AG04450 (cell line): ENCODE measurements at regions not wholly inside any gene's neighbourhood (a gene's known extent, or its start where the extent isn't known, plus 50 kb on each side); places are given as distances from the start of the nearest gene placed in this dataset.

Experiments
- CTCF ChIA-PET: fragments of 300-600, 350-600 bp; formaldehyde crosslinking; extraction: SDS; loops from one replicate; lab custom pipeline; 2022; ENCODE audit warnings: antibody characterized with exemption, inconsistent platforms; lab: Charles Lee
- POLR2A ChIA-PET: fragments of 350-600 bp; formaldehyde crosslinking; extraction: SDS; loops from one replicate; lab custom pipeline; 2021; ENCODE audit warnings: antibody characterized with exemption, inconsistent platforms; lab: Yijun Ruan, JAX
- DNase-seq: peaks from one replicate; pipeline ENCODE4 v3.0.0-alpha.2; 2011; ENCODE audit warnings: low read depth, low spot score
- H3K27ac ChIP-seq: one replicate; pipeline ENCODE4 v1.5.1; 2012; ENCODE audit warnings: low read depth, low read length, control low read depth
- H3K27me3 ChIP-seq: one replicate; pipeline ENCODE4 v1.6.0; 2012; ENCODE audit warnings: low read length; ENCODE audit not compliant: control insufficient read depth, insufficient read depth
- H3K4me3 ChIP-seq: 2 replicates; pipeline ENCODE4 v1.5.1; 2011; ENCODE audit warnings: mild to moderate bottlenecking, low read depth, low read length, control low read depth
- H3K9me3 ChIP-seq: 2 replicates; pipeline ENCODE4 v1.5.1; 2012; ENCODE audit warnings: low read length; ENCODE audit not compliant: control insufficient read depth, insufficient read depth
- TF ChIP-seq, protein P1 (sequence below): IDR thresholded peaks from 2 replicates; pipeline ENCODE4 v1.5.1; 2011; ENCODE audit warnings: low read depth, low read length, control low read depth, inconsistent platforms

DNA sequence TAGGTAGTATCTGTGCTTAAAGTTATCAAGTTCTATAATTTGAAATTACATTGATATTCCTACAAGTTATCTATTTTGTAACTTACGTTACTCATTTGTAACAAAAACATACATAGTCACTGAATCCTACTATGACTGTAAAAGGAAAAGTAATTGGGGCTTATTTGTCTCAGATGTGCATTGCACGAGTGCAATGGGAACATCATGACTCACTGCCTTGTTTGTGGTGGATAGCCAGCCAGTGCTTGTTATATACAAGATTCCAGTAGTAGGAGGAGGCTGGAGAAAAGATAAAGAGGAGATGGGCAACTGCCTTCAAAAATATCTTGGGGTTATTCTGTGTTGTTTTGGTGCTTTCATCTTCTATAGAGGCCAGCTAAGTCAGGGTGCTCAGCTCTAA lies 164.1 kb downstream of the RNF144B start:
- TF ChIP-seq, protein P1, sequence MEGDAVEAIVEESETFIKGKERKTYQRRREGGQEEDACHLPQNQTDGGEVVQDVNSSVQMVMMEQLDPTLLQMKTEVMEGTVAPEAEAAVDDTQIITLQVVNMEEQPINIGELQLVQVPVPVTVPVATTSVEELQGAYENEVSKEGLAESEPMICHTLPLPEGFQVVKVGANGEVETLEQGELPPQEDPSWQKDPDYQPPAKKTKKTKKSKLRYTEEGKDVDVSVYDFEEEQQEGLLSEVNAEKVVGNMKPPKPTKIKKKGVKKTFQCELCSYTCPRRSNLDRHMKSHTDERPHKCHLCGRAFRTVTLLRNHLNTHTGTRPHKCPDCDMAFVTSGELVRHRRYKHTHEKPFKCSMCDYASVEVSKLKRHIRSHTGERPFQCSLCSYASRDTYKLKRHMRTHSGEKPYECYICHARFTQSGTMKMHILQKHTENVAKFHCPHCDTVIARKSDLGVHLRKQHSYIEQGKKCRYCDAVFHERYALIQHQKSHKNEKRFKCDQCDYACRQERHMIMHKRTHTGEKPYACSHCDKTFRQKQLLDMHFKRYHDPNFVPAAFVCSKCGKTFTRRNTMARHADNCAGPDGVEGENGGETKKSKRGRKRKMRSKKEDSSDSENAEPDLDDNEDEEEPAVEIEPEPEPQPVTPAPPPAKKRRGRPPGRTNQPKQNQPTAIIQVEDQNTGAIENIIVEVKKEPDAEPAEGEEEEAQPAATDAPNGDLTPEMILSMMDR: no peak
- DNase-seq: peak; percentile 29
- Histone ChIP-seq H3K27me3 (peaks cover 3% of the 10 kb centered on the region), H3K27ac (no peak overlapping the region), H3K9me3 (no peaks in the 10 kb centered on the region), H3K4me3 (no peak overlapping the region)
- CTCF ChIA-PET: interaction anchor here (0.9 kb wide), 1 partner anchor 45 kb away, joined by 3 read pairs; no protein-coding TSS in a partner anchor
- POLR2A ChIA-PET: no interaction called here

DNA sequence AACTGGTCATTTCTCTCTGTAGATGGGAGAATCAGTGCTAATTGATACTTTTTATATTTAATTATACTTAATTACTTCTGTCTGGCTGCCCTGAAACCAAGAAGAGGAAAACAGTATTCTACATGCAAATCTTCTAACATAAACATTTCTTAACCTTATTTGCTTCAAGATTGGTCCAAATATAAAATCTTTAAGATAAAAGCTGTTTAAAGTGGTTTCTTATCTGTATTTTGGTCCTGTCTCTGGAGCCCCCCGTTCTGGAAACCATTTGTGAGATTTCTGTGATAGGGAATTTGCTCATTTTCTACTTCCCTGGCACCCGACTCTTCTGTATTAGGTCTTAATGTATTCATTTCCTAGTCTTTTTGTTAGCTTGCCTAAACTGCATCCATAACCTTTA lies 168.6 kb downstream of the RNF144B start:
- CTCF ChIA-PET: no interaction called here
- Histone ChIP-seq H3K9me3 (no peaks in the 10 kb centered on the region), H3K4me3 (no peak overlapping the region), H3K27me3 (peaks cover 3% of the 10 kb centered on the region), H3K27ac (no peak overlapping the region)
- no peak for DNase-seq
- POLR2A ChIA-PET: no interaction called here
- TF ChIP-seq, protein P1: no peak

DNA sequence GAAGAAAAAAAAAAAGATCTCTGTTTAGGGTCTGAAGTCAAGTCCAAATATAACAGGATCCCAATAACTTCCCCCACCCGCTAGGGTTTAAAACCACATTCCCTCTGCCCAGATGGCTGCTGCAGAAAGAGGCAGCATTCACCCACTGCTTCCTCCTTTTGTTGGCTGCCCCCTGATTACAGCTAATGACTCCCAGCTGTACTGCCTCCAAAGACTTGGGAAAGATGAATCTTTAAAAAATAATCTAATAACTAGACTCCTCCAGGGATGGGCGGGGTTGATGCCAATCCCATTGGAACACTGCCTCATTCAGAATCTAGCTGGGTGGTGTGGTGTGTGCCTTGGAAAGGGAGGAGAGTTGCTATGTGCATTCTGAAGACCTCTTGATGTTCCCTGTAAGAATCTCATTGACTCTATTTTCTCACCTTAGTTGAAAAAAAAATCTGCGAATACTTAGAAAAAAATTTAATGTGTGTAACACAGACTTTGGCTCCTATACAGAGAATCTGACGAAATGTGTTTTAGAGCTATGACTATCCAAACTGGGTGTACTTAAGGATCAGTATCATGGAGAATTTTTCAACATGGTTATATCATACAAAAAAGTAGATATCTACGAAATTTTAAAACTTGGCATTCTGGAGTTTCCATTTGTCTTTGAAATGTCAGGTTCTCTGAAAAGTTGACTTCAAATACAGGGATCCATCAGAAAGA lies 174.0 kb downstream of the RNF144B start:
- POLR2A ChIA-PET: no interaction called here
- Histone ChIP-seq H3K27me3 (no peaks in the 10 kb centered on the region), H3K4me3 (no peak overlapping the region), H3K27ac (no peak overlapping the region), H3K9me3 (no peaks in the 10 kb centered on the region)
- TF ChIP-seq, protein P1: no peak
- CTCF ChIA-PET: no interaction called here
- no peak for DNase-seq

DNA sequence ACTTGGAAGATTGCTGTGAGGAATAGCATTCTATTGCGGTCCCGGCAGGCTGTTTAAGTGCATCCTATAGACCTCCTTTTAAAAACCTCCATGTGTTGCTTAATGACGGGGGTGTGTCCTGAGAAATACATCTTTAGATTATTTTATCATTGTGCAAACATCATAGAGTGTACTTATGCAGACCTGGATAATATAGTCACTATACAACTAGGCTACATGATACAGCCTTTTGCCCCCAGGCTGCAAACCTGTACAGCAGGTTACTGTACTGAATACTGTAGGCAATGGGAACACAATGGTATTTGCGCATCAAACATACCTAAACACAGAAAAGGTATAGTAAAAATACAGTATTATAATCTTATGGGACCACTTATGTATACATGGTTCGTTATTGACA lies 175.6 kb downstream of the RNF144B start:
- Histone ChIP-seq H3K27me3 (no peaks in the 10 kb centered on the region), H3K4me3 (no peak overlapping the region), H3K9me3 (no peaks in the 10 kb centered on the region), H3K27ac (no peak overlapping the region)
- ChIA-PET CTCF (no interaction called here), POLR2A (no interaction called here)
- TF ChIP-seq, protein P1: no peak
- no peak for DNase-seq

DNA sequence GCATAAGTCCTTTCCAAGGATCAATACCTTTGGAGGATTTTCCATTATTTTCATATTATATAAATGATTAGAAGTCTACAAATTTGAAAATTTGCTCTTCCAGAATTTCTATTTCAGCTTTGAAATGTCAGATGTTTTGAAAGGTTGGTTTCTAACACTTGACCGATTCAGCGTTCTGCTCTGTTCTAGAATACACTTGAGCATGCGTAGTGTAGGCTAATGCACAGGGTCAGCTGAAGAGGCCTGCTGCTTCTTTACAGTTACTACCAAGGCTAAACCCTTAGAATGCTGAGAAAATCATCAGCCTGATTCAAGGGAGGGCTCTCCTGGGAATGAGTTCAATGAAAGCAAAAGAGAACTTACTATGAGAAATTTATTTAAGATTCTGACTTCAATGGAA lies 177.6 kb downstream of the RNF144B start:
- POLR2A ChIA-PET: no interaction called here
- Histone ChIP-seq H3K9me3 (no peaks in the 10 kb centered on the region), H3K4me3 (no peak overlapping the region), H3K27me3 (no peaks in the 10 kb centered on the region), H3K27ac (no peak overlapping the region)
- TF ChIP-seq, protein P1: no peak
- CTCF ChIA-PET: no interaction called here
- no peak for DNase-seq
